ENCODE measurements at regions not wholly inside any gene's neighbourhood (a gene's known extent, or its start where the extent isn't known, plus 50 kb on each side); places are given as distances from the start of the nearest gene placed in this dataset.

- no peak overlapping the region for H2BK20ac ChIP-seq (ENCODE audit: low read depth, low read length)
- no peak overlapping the region for H3K27ac ChIP-seq (ENCODE audit: insufficient read depth, low read length)
- no peak overlapping the region for H4K8ac ChIP-seq (ENCODE audit: low read depth in 2 of 2, low read length in 2 of 2)
- DNase-seq (no peak), ATAC-seq (ENCODE audit: low read depth) (no peak)
- POLR2A ChIA-PET (ENCODE audit: unreplicated experiment) = no interaction called here
- H3K23ac ChIP-seq (ENCODE audit: low read depth, low read length) = no peak overlapping the region
- H3K4me3 ChIP-seq (ENCODE audit: insufficient read depth, low read depth, low read length) = no peak overlapping the region
- H3K56ac ChIP-seq (ENCODE audit: extremely low read depth, insufficient read depth, low read length) = no peak overlapping the region
- CTCF ChIA-PET = no interaction called here
- H2AK9ac ChIP-seq (replicated peaks; ENCODE audit: low read depth, low read length, poor library complexity) = no peak overlapping the region
- H3K4ac ChIP-seq (ENCODE audit: low read depth, low read length) = no peak overlapping the region
- no peak overlapping the region for H3K18ac ChIP-seq (ENCODE audit: low read depth, low read length)
- H3K9me1 ChIP-seq (ENCODE audit: insufficient read depth, low read length) = no peaks in the 10 kb centered on the region
- H3K36me3 ChIP-seq (ENCODE audit: control insufficient read depth, insufficient read depth, low read length) = no peaks in the 10 kb centered on the region
- dilution Hi-C loops (cut with HindIII; ENCODE audit: low sequenced_read_pairs, unreplicated experiment) = no loop called here
- no peaks in the 10 kb centered on the region for H3K4me1 ChIP-seq (ENCODE audit: control insufficient read depth, insufficient read depth, low read length)
- H3K79me1 ChIP-seq (ENCODE audit: low read depth in 1 of 2, low read length in 2 of 2) = no peaks in the 10 kb centered on the region
- no peak for TF ChIP-seq USF2 (IDR thresholded peaks at IDR 0.05; ENCODE audit: low read depth, low read length)
- TF ChIP-seq POLR2A (IDR thresholded peaks at IDR 0.05; ENCODE audit: low read depth, low read length) = no peak
- no peak for TF ChIP-seq MAZ (IDR thresholded peaks at IDR 0.05; ENCODE audit: borderline replicate concordance, low read depth, low read length)
- no peaks in the 10 kb centered on the region for H3K27me3 ChIP-seq (ENCODE audit: control insufficient read depth, insufficient read depth, low read length)
- no peak overlapping the region for H2AFZ ChIP-seq (replicated peaks; ENCODE audit: low read length, poor library complexity)
- no peak overlapping the region for H2BK15ac ChIP-seq (ENCODE audit: low read depth, low read length)
- H3K9me3 ChIP-seq (ENCODE audit: control insufficient read depth, insufficient read depth, low read length) = peaks cover 9% of the 10 kb centered on the region; the same call in 1 of the 2 replicates
- in situ Hi-C loops (cut with MboI; ENCODE audit: low sequenced_read_pairs) = no loop called here
- no peak overlapping the region for H2BK120ac ChIP-seq (ENCODE audit: low read depth, low read length)
- no peak overlapping the region for H2BK5ac ChIP-seq (ENCODE audit: low read depth, low read length, poor library complexity, severe bottlenecking)
- no peak overlapping the region for H3K14ac ChIP-seq (replicated peaks; ENCODE audit: low read depth, low read length)
- no peak overlapping the region for H3K9ac ChIP-seq (ENCODE audit: low read depth, low read length)
- no TSS peak for BruUV-seq (replicated peaks)
- H4K91ac ChIP-seq (ENCODE audit: insufficient read depth, low read depth, low read length) = no peak overlapping the region
- no peak overlapping the region for H2AK5ac ChIP-seq (ENCODE audit: low read depth, low read length)
- no CpG with 5 or more reads among the region's 5 CpGs for WGBS, 2 experiments (ENCODE audit: extremely low coverage in 2 of 2, insufficient read length in 1 of 2)
- no peak overlapping the region for H3K4me2 ChIP-seq (ENCODE audit: low read depth, low read length)
- no peak overlapping the region for H4K5ac ChIP-seq (ENCODE audit: low read depth, low read length)
- intact Hi-C loops (cut with micrococcal nuclease) = no loop called here
- H4K20me1 ChIP-seq (ENCODE audit: insufficient read depth, low read length) = no peaks in the 10 kb centered on the region
These were observed 395.9 kb downstream of the CDH26 start for GRCh38 chr20:60354024-60354580.
